Right forelimb (tissue), 1 donor: ENCODE measurements at regions not wholly inside any gene's neighbourhood (a gene's known extent, or its start where the extent isn't known, plus 50 kb on each side); places are given as distances from the start of the nearest gene placed in this dataset.

Experiments used
- DNase-seq: peaks from one replicate; pipeline ENCODE4 v3.0.0-alpha.2; 2018

GRCh38 chr2:226018641-226019040 is 619.1 kb downstream of the NYAP2 start:
- no peak for DNase-seq

- no peak for DNase-seq
These were observed 618.0 kb downstream of the NYAP2 start for GRCh38 chr2:226017537-226017936.

- DNase-seq, result no peak
These were observed 617.6 kb downstream of the NYAP2 start for GRCh38 chr2:226017107-226017506.

- no peak for DNase-seq
These were observed 612.4 kb downstream of the NYAP2 start for GRCh38 chr2:226011716-226012450.

- DNase-seq, result no peak
These were observed 602.9 kb downstream of the NYAP2 start for GRCh38 chr2:226002438-226002837.

GRCh38 chr2:226001716-226002115 is 602.2 kb downstream of the NYAP2 start:
- no peak for DNase-seq

GRCh38 chr2:225999692-226000091 is 600.2 kb downstream of the NYAP2 start:
- no peak for DNase-seq

GRCh38 chr2:225998653-225999052 is 599.1 kb downstream of the NYAP2 start:
- DNase-seq, result no peak

GRCh38 chr2:225998116-225998515 is 598.6 kb downstream of the NYAP2 start:
- no peak for DNase-seq

GRCh38 chr2:225996462-225996828 is 596.9 kb downstream of the NYAP2 start:
- DNase-seq, result no peak

GRCh38 chr2:225995796-225996461 is 596.4 kb downstream of the NYAP2 start:
- DNase-seq, result no peak

- no peak for DNase-seq
These were observed 595.4 kb downstream of the NYAP2 start for GRCh38 chr2:225994748-225995405.

- no peak for DNase-seq
These were observed 593.9 kb downstream of the NYAP2 start for GRCh38 chr2:225993430-225993829.

- DNase-seq, result no peak
These were observed 590.3 kb downstream of the NYAP2 start for GRCh38 chr2:225989809-225990208.

- no peak for DNase-seq
These were observed 580.9 kb downstream of the NYAP2 start for GRCh38 chr2:225980372-225980771.

- no peak for DNase-seq
These were observed 571.9 kb downstream of the NYAP2 start for GRCh38 chr2:225971433-225971832.

GRCh38 chr2:225948903-225949302 is 549.4 kb downstream of the NYAP2 start:
- no peak for DNase-seq

- DNase-seq, result no peak
These were observed 539.5 kb downstream of the NYAP2 start for GRCh38 chr2:225938991-225939390.

- DNase-seq, result no peak
These were observed 538.2 kb downstream of the NYAP2 start for GRCh38 chr2:225937625-225938187.

- no peak for DNase-seq
These were observed 533.4 kb downstream of the NYAP2 start for GRCh38 chr2:225932811-225933413.

GRCh38 chr2:225930687-225931086 is 531.2 kb downstream of the NYAP2 start:
- no peak for DNase-seq

GRCh38 chr2:225920621-225921220 is 521.2 kb downstream of the NYAP2 start:
- no peak for DNase-seq

- DNase-seq, result no peak
These were observed 517.2 kb downstream of the NYAP2 start for GRCh38 chr2:225916692-225917091.
